NB4 (cell line): ENCODE measurements at regions not wholly inside any gene's neighbourhood (a gene's known extent, or its start where the extent isn't known, plus 50 kb on each side); places are given as distances from the start of the nearest gene placed in this dataset.
"Not testable (repeated sequence)": the region's sequence is repeated elsewhere in the genome, so short reads cannot be mapped to it uniquely, and the experiment has no call there.

Source experiments
- DNase-seq: peaks from one replicate; pipeline ENCODE4 v3.0.0; 2010; ENCODE audit warnings: low read depth
- H3K4me3 ChIP-seq: one replicate; pipeline ENCODE4 v1.5.1; 2011; ENCODE audit warnings: mild to moderate bottlenecking, low read depth, low read length, moderate library complexity
- CTCF ChIP-seq: IDR thresholded peaks from one replicate; pipeline ENCODE4 v1.5.1; 2012; ENCODE audit warnings: low read depth, low read length
- MAX ChIP-seq: IDR thresholded peaks from 2 replicates; pipeline ENCODE4 v1.6.1; 2011; ENCODE audit warnings: low read depth, low read length
- MYC ChIP-seq: IDR thresholded peaks from 2 replicates; pipeline ENCODE4 v1.6.1; 2011; ENCODE audit warnings: low read depth, low read length
- POLR2A ChIP-seq: IDR thresholded peaks from 2 replicates; pipeline ENCODE4 v1.6.1; 2011; ENCODE audit warnings: mild to moderate bottlenecking; ENCODE audit not compliant: insufficient read length; ENCODE audit errors: extremely low read depth

GRCh38 chr4:143819029-143819428 lies 86.3 kb downstream of the GYPE start:
- no peak for DNase-seq
- TF ChIP-seq MAX: no peak
- TF ChIP-seq CTCF: no peak
- TF ChIP-seq POLR2A: no peak
- no peak for TF ChIP-seq MYC
- H3K4me3 ChIP-seq: no peak overlapping the region

GRCh38 chr4:143817866-143818265 lies 87.5 kb downstream of the GYPE start:
- DNase-seq, H3K4me3 ChIP-seq: not testable (repeated sequence)

GRCh38 chr4:143815375-143815774 lies 90.0 kb downstream of the GYPE start:
- not testable (repeated sequence) for DNase-seq, H3K4me3 ChIP-seq

GRCh38 chr4:143813431-143814154 lies 91.8 kb downstream of the GYPE start:
- not testable (repeated sequence) for H3K4me3 ChIP-seq, DNase-seq

- H3K4me3 ChIP-seq, DNase-seq: not testable (repeated sequence)
These were observed 91.2 kb upstream of the FREM3 start for GRCh38 chr4:143791693-143792092.

- not testable (repeated sequence) for H3K4me3 ChIP-seq, DNase-seq
These were observed 90.0 kb upstream of the FREM3 start for GRCh38 chr4:143790425-143790824.

- not testable (repeated sequence) for DNase-seq, H3K4me3 ChIP-seq
These were observed 89.1 kb upstream of the FREM3 start for GRCh38 chr4:143789618-143790017.

- TF ChIP-seq POLR2A: no peak
- DNase-seq: no peak
- H3K4me3 ChIP-seq: no peak overlapping the region
These were observed 84.1 kb upstream of the FREM3 start for GRCh38 chr4:143784567-143784966.

GRCh38 chr4:143782521-143782920 lies 82.0 kb upstream of the FREM3 start:
- DNase-seq: no peak
- H3K4me3 ChIP-seq: no peak overlapping the region
- no peak for TF ChIP-seq POLR2A
- TF ChIP-seq MAX: no peak
- TF ChIP-seq MYC: no peak
- no peak for TF ChIP-seq CTCF

- TF ChIP-seq POLR2A (no peak), CTCF (peak; percentile 57)
- peak; percentile 55 for DNase-seq
- H3K4me3 ChIP-seq: no peak overlapping the region
These were observed 73.8 kb upstream of the FREM3 start for GRCh38 chr4:143773998-143774895.
